ENCODE measurements at regions not wholly inside any gene's neighbourhood (a gene's known extent, or its start where the extent isn't known, plus 50 kb on each side); places are given as distances from the start of the nearest gene placed in this dataset.

DNA sequence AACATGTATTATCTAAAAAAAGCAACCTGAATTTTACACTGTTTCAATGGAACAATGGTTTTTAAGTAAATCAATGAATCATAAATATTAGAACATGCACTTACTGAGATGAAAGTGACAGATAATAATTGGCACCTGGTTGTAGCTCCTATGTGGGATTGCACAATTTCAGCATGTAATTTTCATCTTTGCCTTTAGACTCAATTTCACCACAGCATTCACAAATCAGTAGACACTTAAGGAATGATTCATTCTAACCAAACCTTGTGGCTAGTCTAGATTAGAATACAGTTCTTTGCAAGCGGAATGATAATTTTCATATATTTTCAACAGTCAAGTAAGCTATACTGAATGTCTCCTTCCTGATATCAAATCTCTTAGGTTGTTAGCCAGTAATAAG, 853.4 kb downstream of the KCNT2 start:
- TF ChIP-seq, protein P1, sequence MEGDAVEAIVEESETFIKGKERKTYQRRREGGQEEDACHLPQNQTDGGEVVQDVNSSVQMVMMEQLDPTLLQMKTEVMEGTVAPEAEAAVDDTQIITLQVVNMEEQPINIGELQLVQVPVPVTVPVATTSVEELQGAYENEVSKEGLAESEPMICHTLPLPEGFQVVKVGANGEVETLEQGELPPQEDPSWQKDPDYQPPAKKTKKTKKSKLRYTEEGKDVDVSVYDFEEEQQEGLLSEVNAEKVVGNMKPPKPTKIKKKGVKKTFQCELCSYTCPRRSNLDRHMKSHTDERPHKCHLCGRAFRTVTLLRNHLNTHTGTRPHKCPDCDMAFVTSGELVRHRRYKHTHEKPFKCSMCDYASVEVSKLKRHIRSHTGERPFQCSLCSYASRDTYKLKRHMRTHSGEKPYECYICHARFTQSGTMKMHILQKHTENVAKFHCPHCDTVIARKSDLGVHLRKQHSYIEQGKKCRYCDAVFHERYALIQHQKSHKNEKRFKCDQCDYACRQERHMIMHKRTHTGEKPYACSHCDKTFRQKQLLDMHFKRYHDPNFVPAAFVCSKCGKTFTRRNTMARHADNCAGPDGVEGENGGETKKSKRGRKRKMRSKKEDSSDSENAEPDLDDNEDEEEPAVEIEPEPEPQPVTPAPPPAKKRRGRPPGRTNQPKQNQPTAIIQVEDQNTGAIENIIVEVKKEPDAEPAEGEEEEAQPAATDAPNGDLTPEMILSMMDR (conservative IDR thresholded peaks at IDR 0.05; ENCODE audit: low read length): no peak
- TF ChIP-seq EZH2phosphoT487 (IDR thresholded peaks at IDR 0.05; ENCODE audit: borderline replicate concordance, low read depth, low read length): no peak
